Right atrium auricular region (tissue), 2 donors: ENCODE measurements at regions not wholly inside any gene's neighbourhood (a gene's known extent, or its start where the extent isn't known, plus 50 kb on each side); places are given as distances from the start of the nearest gene placed in this dataset.

Experiments used
- DNase-seq: peaks from one replicate; pipeline ENCODE4 v3.0.0-alpha.2; 2019; ENCODE audit warnings: low spot score
- H3K27ac ChIP-seq, 2 donors: fragments of 200-600 bp; sonication (generic); 1 replicate in 1 of 2; 2 replicates in 1 of 2; pipeline ENCODE4 v1.5.1; 2016 to 2019
- H3K27me3 ChIP-seq, 2 donors: fragments of 200-600 bp; sonication (generic); one replicate each; pipeline versions ENCODE4 v1.5.1 to v1.6.0; 2017 to 2019
- H3K36me3 ChIP-seq: fragments of 200-600 bp; sonication (generic); one replicate; pipeline ENCODE4 v1.5.1; 2016
- H3K4me1 ChIP-seq, 2 donors: fragments of 200-600 bp; sonication (generic); one replicate each; pipeline versions ENCODE4 v1.5.1 to v1.6.0; 2017 to 2019
- H3K4me3 ChIP-seq, 2 donors: fragments of 200-600 bp; sonication (generic); 1 replicate in 1 of 2; 2 replicates in 1 of 2; pipeline ENCODE4 v1.5.1; 2017 to 2019; ENCODE audit warnings: mild to moderate bottlenecking in 1 of 2, moderate library complexity in 1 of 2
- H3K9me3 ChIP-seq, 2 donors: fragments of 200-600 bp; sonication (generic); one replicate each; pipeline ENCODE4 v1.5.1; 2019
- TF ChIP-seq, protein P1 (sequence below), 2 donors: fragments of 200-600 bp; sonication (generic); IDR thresholded peaks; one replicate each; pipeline ENCODE4 v1.5.1; 2019; ENCODE audit warnings: antibody characterized with exemption in 2 of 2

GRCh38 chr2:74743039-74743438 lies 89.0 kb downstream of the SEMA4F start:
- no peak for DNase-seq
- Histone ChIP-seq H3K27me3 (no peaks in the 10 kb centered on the region), H3K4me1 (peaks cover 0 to 14% of the 10 kb centered on the region in 2 donors), H3K27ac (no peak overlapping the region), H3K4me3 (no peak overlapping the region), H3K36me3 (no peaks in the 10 kb centered on the region), H3K9me3 (no peaks in the 10 kb centered on the region)
- TF ChIP-seq, protein P1, sequence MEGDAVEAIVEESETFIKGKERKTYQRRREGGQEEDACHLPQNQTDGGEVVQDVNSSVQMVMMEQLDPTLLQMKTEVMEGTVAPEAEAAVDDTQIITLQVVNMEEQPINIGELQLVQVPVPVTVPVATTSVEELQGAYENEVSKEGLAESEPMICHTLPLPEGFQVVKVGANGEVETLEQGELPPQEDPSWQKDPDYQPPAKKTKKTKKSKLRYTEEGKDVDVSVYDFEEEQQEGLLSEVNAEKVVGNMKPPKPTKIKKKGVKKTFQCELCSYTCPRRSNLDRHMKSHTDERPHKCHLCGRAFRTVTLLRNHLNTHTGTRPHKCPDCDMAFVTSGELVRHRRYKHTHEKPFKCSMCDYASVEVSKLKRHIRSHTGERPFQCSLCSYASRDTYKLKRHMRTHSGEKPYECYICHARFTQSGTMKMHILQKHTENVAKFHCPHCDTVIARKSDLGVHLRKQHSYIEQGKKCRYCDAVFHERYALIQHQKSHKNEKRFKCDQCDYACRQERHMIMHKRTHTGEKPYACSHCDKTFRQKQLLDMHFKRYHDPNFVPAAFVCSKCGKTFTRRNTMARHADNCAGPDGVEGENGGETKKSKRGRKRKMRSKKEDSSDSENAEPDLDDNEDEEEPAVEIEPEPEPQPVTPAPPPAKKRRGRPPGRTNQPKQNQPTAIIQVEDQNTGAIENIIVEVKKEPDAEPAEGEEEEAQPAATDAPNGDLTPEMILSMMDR (IDR thresholded peaks at IDR 0.05): no peak

- Histone ChIP-seq H3K9me3 (no peaks in the 10 kb centered on the region), H3K4me3 (no peak overlapping the region), H3K4me1 (peaks cover 0 to 14% of the 10 kb centered on the region in 2 donors), H3K27me3 (no peaks in the 10 kb centered on the region), H3K27ac (no peak overlapping the region), H3K36me3 (no peaks in the 10 kb centered on the region)
- no peak for DNase-seq
- TF ChIP-seq, protein P1 (IDR thresholded peaks at IDR 0.05): no peak
Measured at GRCh38 chr2:74743778-74744177, 89.7 kb downstream of the SEMA4F start.

DNA sequence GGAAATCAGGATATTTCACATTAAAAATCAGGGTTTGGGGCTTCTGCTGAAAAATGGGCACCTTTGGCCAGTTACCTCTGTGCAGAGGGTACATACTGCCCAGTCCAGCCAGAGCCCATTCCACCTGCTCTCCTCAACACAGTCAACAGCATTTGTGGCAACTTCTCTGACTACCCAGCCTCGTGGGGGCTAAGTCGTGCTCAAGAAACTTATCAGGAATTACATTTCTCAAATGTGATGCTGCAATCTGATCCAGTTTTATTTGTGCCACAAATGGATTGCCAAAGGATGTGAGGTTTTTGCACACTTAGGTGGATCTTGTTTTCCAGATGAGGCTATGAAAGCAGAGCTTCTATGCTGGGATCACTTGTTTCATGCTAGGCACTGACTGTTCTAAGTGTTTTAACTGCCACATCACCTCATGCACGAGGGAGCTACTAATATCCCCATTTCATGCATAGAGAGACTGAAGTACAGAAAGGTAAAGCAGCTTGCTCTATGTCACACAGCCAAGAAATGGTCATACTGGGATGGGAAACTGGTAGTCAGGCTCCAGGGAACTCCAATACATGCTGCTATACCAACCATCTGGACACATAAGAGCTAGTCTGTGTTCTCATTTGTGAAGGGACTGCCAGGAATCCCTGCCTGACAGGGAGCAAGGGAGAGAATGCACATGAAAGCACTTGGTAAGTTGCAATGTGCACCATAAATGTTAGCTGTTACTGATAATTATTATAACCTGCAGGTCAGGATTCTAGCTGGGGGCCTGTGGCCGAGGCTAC lies 89.0 kb upstream of the HK2 start:
- TF ChIP-seq, protein P1 (IDR thresholded peaks at IDR 0.05): no peak
- no peak for DNase-seq

DNA sequence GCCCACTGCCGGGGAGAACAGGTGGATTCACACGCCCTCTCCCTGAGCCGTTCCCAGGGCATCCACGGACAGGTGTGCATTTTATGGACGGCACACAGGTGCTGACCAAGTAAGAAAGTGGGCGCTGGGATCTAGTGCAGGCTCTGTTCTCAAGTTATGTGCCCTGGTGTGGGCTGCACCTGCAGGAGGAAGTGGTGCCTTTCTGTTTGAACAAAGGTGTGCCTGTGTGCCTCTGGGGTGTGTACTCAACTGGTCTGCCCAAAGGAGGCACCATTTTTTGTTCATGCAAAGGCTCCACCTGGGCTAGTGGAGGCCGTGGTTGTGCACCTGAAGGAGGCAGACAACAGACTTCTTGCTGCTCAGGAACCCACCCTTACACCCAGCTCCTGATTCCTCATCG lies 88.2 kb upstream of the HK2 start:
- no peak overlapping the region for H3K27ac ChIP-seq
- H3K27me3 ChIP-seq: no peaks in the 10 kb centered on the region
- DNase-seq: no peak
- H3K36me3 ChIP-seq: no peaks in the 10 kb centered on the region
- no peaks in the 10 kb centered on the region for H3K9me3 ChIP-seq
- H3K4me3 ChIP-seq: no peak overlapping the region
- peaks cover 0 to 10% of the 10 kb centered on the region in 2 donors for H3K4me1 ChIP-seq
- TF ChIP-seq, protein P1 (IDR thresholded peaks at IDR 0.05): no peak

More for the DNA sequence above, 89.0 kb upstream of the HK2 start:
- no peaks in the 10 kb centered on the region for H3K9me3 ChIP-seq
- no peak overlapping the region for H3K27ac ChIP-seq
- H3K4me3 ChIP-seq: no peak overlapping the region
- H3K4me1 ChIP-seq: peaks cover 0 to 14% of the 10 kb centered on the region in 2 donors
- H3K36me3 ChIP-seq: no peaks in the 10 kb centered on the region
- no peaks in the 10 kb centered on the region for H3K27me3 ChIP-seq

DNA sequence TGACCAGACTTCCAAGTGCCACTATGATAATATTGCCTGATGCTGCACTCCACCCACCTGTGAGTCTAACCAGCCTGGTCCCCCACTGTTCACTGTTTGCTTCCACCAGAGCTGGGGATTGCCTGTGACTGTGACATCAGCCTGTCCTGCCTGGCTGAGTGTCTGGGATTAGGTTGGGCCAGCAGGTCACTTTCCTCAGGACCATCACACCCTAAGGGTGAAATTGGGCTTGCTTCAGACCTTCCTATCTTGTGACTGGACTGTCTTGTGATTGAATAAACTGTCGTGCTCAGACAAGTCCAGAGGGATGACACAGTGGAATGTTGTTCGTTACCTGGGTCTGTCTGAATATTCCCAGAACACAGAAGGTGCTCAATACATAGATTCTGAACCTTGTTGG lies 87.4 kb upstream of the HK2 start:
- Histone ChIP-seq H3K36me3 (no peaks in the 10 kb centered on the region), H3K27me3 (no peaks in the 10 kb centered on the region), H3K4me1 (peaks cover 0 to 3% of the 10 kb centered on the region in 2 donors), H3K9me3 (no peaks in the 10 kb centered on the region), H3K27ac (no peak overlapping the region), H3K4me3 (no peak overlapping the region)
- no peak for DNase-seq
- TF ChIP-seq, protein P1 (IDR thresholded peaks at IDR 0.05): no peak
